K562 (cell line): ENCODE measurements at regions not wholly inside any gene's neighbourhood (a gene's known extent, or its start where the extent isn't known, plus 50 kb on each side); places are given as distances from the start of the nearest gene placed in this dataset.

Source experiments
- PHTF2 ChIP-seq: fragments of 250-450 bp; sonication (Bioruptor Pico); IDR thresholded peaks from 2 replicates; pipeline ENCODE4 v1.5.0; 2021; ENCODE audit warnings: mild to moderate bottlenecking
- SIN3A ChIP-seq, 2 experiments: fragments of 150-350 bp in 1 of 2; IDR thresholded peaks; 2 replicates each; pipeline ENCODE4 v1.6.1; 2011 to 2016; ENCODE audit warnings: borderline replicate concordance in 2 of 2, low read depth in 2 of 2, low read length in 2 of 2, mild to moderate bottlenecking in 2 of 2, moderate library complexity in 2 of 2; ENCODE audit not compliant: control insufficient read depth in 1 of 2
- ZNF23 ChIP-seq: fragments of 250-450 bp; sonication (Bioruptor Pico); IDR thresholded peaks from 2 replicates; pipeline ENCODE4 v1.4.0; 2020; ENCODE audit warnings: mild to moderate bottlenecking
- TF ChIP-seq, protein P1 (sequence below), 2 experiments: fragments of 450-650 bp in 1 of 2; sonication (generic) in 1 of 2; formaldehyde crosslinking in 1 of 2; IDR thresholded peaks; 2 replicates each; pipeline versions ENCODE4 v1.7.1 to v1.9.0; 2016 to 2022; ENCODE audit warnings: inconsistent platforms in 1 of 2, mild to moderate bottlenecking in 1 of 2, missing genetic modification reagents in 1 of 2
- TF ChIP-seq, protein P2 (sequence below): fragments of 450-650 bp; IDR thresholded peaks from 2 replicates; pipeline ENCODE4 v1.6.1; 2018; ENCODE audit warnings: mild to moderate bottlenecking, low read depth; ENCODE audit not compliant: partially characterized antibody

DNA sequence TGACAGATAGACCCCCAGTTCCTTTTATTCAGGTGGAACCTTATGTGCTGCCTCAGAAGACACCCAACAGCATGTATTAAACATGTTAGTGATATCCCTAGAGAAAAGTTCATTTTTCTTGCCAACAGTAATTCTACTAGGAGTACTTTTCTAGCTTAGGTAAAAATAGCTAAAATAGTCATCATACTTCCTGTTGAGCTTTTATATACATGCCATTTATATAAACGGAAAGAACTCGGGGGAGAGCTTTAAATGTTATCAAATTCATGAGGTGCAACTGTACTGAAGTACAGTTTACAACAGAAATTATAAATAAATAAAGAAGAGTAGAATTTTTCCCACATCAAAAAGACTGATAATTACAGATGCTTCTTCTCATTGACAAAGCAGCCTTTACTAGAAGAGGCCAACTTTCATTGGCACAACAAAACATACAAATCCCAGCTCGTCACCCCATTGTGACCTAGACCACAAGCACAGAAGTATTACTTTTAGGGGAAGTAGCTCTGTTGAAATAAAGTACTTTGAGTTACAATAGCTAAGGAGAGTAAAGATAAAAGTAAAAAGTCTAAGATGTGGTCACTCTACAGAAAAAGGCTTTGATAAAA, 59.1 kb upstream of the POU2AF2 start (continued):
- TF ChIP-seq, protein P1, sequence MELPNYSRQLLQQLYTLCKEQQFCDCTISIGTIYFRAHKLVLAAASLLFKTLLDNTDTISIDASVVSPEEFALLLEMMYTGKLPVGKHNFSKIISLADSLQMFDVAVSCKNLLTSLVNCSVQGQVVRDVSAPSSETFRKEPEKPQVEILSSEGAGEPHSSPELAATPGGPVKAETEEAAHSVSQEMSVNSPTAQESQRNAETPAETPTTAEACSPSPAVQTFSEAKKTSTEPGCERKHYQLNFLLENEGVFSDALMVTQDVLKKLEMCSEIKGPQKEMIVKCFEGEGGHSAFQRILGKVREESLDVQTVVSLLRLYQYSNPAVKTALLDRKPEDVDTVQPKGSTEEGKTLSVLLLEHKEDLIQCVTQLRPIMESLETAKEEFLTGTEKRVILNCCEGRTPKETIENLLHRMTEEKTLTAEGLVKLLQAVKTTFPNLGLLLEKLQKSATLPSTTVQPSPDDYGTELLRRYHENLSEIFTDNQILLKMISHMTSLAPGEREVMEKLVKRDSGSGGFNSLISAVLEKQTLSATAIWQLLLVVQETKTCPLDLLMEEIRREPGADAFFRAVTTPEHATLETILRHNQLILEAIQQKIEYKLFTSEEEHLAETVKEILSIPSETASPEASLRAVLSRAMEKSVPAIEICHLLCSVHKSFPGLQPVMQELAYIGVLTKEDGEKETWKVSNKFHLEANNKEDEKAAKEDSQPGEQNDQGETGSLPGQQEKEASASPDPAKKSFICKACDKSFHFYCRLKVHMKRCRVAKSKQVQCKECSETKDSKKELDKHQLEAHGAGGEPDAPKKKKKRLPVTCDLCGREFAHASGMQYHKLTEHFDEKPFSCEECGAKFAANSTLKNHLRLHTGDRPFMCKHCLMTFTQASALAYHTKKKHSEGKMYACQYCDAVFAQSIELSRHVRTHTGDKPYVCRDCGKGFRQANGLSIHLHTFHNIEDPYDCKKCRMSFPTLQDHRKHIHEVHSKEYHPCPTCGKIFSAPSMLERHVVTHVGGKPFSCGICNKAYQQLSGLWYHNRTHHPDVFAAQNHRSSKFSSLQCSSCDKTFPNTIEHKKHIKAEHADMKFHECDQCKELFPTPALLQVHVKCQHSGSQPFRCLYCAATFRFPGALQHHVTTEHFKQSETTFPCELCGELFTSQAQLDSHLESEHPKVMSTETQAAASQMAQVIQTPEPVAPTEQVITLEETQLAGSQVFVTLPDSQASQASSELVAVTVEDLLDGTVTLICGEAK (IDR thresholded peaks at IDR 0.05): no peak
- TF ChIP-seq, protein P1 (CRISPR knock-in tag; IDR thresholded peaks at IDR 0.05): no peak
- TF ChIP-seq, protein P2, sequence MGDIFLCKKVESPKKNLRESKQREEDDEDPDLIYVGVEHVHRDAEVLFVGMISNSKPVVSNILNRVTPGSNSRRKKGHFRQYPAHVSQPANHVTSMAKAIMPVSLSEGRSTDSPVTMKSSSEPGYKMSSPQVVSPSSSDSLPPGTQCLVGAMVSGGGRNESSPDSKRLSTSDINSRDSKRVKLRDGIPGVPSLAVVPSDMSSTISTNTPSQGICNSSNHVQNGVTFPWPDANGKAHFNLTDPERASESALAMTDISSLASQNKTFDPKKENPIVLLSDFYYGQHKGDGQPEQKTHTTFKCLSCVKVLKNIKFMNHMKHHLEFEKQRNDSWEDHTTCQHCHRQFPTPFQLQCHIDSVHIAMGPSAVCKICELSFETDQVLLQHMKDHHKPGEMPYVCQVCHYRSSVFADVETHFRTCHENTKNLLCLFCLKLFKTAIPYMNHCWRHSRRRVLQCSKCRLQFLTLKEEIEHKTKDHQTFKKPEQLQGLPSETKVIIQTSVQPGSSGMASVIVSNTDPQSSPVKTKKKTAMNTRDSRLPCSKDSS: no peak
- TF ChIP-seq SIN3A (IDR thresholded peaks at IDR 0.05; ENCODE audit: borderline replicate concordance in 2 of 2, control insufficient read depth in 1 of 2, low read depth in 2 of 2, low read length in 2 of 2) (no peak), PHTF2 (CRISPR knock-in tag) (no peak), ZNF23 (CRISPR knock-in tag) (no peak)
